ENCODE measurements at regions not wholly inside any gene's neighbourhood (a gene's known extent, or its start where the extent isn't known, plus 50 kb on each side); places are given as distances from the start of the nearest gene placed in this dataset.

DNA sequence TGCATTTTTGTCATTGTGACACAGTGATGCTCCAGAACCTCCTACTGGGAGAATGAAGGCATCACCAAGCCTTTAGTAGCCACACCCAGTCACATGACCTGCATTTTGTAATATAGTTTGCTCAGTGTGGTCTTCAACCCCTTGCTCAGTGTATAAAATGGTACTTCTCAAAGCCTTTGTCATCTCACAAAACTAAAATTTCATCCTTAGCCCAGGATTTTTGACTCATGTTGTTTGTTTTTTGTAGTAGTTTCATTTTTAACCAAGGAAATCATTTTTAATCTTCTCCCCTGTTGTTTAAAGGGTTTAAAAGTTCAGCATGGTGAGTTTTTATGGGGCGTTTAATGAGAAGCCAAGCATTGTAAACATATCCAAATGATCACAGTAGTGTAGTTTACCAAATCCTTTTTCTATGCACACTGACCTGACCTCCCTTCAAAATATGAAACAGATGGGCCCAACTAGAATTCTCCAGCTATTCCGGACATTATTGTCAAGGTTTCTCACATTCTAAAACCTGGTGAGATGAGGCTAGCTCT, 123.5 kb upstream of the IL12A start:
- no peaks in the 10 kb centered on the region for H3K36me3 ChIP-seq (ENCODE audit: insufficient read depth, low read length)
- POLR2A ChIA-PET (ENCODE audit: partially characterized antibody): no interaction called here
- no peak overlapping the region for H3K27ac ChIP-seq (ENCODE audit: low read depth, low read length)
- Mint-ChIP-seq H3K27me3 (peaks cover 6 to 10% of the 10 kb centered on the region in 2 donors), H3K4me1 (peaks cover 0 to 2% (median 0%) of the 10 kb centered on the region in 4 donors), H3K9me3 (no peaks in the 10 kb centered on the region), H3K36me3 (no peaks in the 10 kb centered on the region), H3K4me3 (no peak overlapping the region), H3K27ac (no peak overlapping the region)
- H3K4me3 ChIP-seq (ENCODE audit: low read length in 2 of 2): no peak overlapping the region
- no peaks in the 10 kb centered on the region for H3K27me3 ChIP-seq (ENCODE audit: insufficient read depth, low read length)
- CTCF ChIA-PET (ENCODE audit: partially characterized antibody): no interaction called here
- intact Hi-C loops (cut with micrococcal nuclease): no loop called here
- no peak for DNase-seq
- no peaks in the 10 kb centered on the region for H3K4me1 ChIP-seq (ENCODE audit: insufficient read depth, low read length)
- H3K9me3 ChIP-seq (ENCODE audit: control insufficient read depth in 1 of 2, low read length in 2 of 2): no peaks in the 10 kb centered on the region

DNA sequence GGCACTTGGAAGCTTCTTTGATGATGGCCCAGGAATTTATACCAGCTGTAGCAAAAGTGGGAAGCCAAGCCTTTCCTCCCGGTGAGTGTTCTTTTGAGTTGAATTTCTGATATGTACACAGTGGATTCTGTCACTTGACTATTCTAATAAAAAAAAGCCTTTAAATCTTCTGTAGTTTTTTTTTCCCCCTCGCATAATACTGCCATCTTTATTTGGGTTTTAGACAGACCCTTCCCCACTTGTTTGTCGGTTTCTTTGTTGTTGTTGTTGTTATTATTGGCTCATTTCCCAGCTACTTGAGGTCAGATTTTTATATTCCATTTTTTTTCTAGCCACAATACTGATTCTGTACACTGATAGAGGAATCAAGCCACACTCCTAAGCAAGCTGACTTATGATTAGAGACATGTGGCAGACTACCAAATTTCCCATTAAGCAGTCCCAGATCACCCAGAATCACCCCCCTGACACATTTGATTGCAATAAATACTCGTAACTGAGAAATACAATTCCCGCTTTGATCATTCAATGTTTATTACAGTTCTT, 122.4 kb upstream of the IL12A start:
- Mint-ChIP-seq H3K9me3 (no peaks in the 10 kb centered on the region), H3K27me3 (peaks cover 3 to 7% of the 10 kb centered on the region in 2 donors), H3K4me3 (no peak overlapping the region), H3K27ac (no peak overlapping the region), H3K4me1 (peaks cover 0 to under 1% (median 0%) of the 10 kb centered on the region in 4 donors), H3K36me3 (no peaks in the 10 kb centered on the region)
- H3K4me3 ChIP-seq (ENCODE audit: low read length in 2 of 2): no peak overlapping the region
- no peaks in the 10 kb centered on the region for H3K36me3 ChIP-seq (ENCODE audit: insufficient read depth, low read length)
- POLR2A ChIA-PET (ENCODE audit: partially characterized antibody): no interaction called here
- H3K9me3 ChIP-seq (ENCODE audit: control insufficient read depth in 1 of 2, low read length in 2 of 2): no peaks in the 10 kb centered on the region
- no peaks in the 10 kb centered on the region for H3K27me3 ChIP-seq (ENCODE audit: insufficient read depth, low read length)
- CTCF ChIA-PET (ENCODE audit: partially characterized antibody): no interaction called here
- no peak for DNase-seq
- intact Hi-C loops (cut with micrococcal nuclease): no loop called here
- no peak overlapping the region for H3K27ac ChIP-seq (ENCODE audit: low read depth, low read length)
- H3K4me1 ChIP-seq (ENCODE audit: insufficient read depth, low read length): no peaks in the 10 kb centered on the region

DNA sequence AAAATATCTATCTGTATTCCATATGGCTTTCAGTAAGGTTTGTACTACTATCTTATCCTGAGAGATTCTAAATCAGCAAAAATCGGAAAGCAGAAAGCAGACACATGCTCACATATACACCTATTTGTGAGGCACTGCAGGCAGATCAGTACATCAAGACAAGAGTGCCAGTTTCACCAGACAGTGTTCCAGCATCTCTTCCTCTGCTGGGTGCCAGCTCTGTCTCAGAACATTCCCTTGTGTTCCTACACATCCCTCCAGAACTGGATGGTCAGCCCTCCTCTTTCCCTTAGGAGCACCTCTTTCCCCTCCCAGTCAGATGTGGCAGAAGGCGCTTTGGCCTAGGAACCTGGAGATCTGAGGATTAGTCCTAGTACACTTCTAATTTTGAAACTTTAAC, 121.3 kb upstream of the IL12A start:
- Mint-ChIP-seq H3K27me3 (peaks cover 0 to 10% of the 10 kb centered on the region in 2 donors), H3K9me3 (no peaks in the 10 kb centered on the region), H3K27ac (no peak overlapping the region), H3K4me3 (no peak overlapping the region), H3K4me1 (no peaks in the 10 kb centered on the region), H3K36me3 (no peaks in the 10 kb centered on the region)
- no peak overlapping the region for H3K4me3 ChIP-seq (ENCODE audit: low read length in 2 of 2)
- CTCF ChIA-PET (ENCODE audit: partially characterized antibody): no interaction called here
- no peaks in the 10 kb centered on the region for H3K4me1 ChIP-seq (ENCODE audit: insufficient read depth, low read length)
- H3K27ac ChIP-seq (ENCODE audit: low read depth, low read length): no peak overlapping the region
- H3K27me3 ChIP-seq (ENCODE audit: insufficient read depth, low read length): no peaks in the 10 kb centered on the region
- no peaks in the 10 kb centered on the region for H3K9me3 ChIP-seq (ENCODE audit: control insufficient read depth in 1 of 2, low read length in 2 of 2)
- intact Hi-C loops (cut with micrococcal nuclease): no loop called here
- no peaks in the 10 kb centered on the region for H3K36me3 ChIP-seq (ENCODE audit: insufficient read depth, low read length)
- DNase-seq: no peak
- POLR2A ChIA-PET (ENCODE audit: partially characterized antibody): no interaction called here

DNA sequence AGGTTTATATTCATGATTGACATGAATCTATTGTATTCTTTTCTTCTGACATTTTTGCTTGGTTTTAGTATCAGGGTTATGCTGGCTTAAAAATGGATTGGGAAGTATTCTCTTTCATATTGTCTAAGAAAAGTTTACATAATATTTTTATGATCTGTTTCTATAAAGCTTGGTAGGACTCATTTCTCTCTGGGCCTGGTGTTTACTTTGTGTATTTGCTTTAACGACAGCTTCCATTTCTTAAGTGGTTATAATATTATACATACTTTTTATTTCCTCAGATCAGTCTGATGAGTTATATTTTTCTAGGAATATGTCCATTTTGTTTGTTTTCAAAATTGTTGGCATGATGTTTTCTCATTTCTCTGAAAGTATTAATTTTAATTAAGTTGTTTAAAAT, 117.9 kb upstream of the IL12A start:
- no peaks in the 10 kb centered on the region for H3K4me1 Mint-ChIP-seq
- H3K9me3 Mint-ChIP-seq: peaks cover 0 to 3% (median 0%) of the 10 kb centered on the region in 8 donors
- no peak overlapping the region for H3K27ac ChIP-seq (ENCODE audit: low read depth, low read length)
- no peaks in the 10 kb centered on the region for H3K9me3 ChIP-seq (ENCODE audit: control insufficient read depth in 1 of 2, low read length in 2 of 2)
- no peaks in the 10 kb centered on the region for H3K36me3 ChIP-seq (ENCODE audit: insufficient read depth, low read length)
- ChIA-PET CTCF (ENCODE audit: partially characterized antibody) (no interaction called here), POLR2A (ENCODE audit: partially characterized antibody) (no interaction called here)
- DNase-seq: no peak
- H3K4me1 ChIP-seq (ENCODE audit: insufficient read depth, low read length): no peaks in the 10 kb centered on the region
- H3K36me3 Mint-ChIP-seq: no peaks in the 10 kb centered on the region
- peaks cover 3 to 8% of the 10 kb centered on the region in 2 donors for H3K27me3 Mint-ChIP-seq
- H3K4me3 ChIP-seq (ENCODE audit: low read length in 2 of 2): no peak overlapping the region
- H3K27ac Mint-ChIP-seq: no peak overlapping the region
- no peak overlapping the region for H3K4me3 Mint-ChIP-seq
- H3K27me3 ChIP-seq (ENCODE audit: insufficient read depth, low read length): no peaks in the 10 kb centered on the region
- intact Hi-C loops (cut with micrococcal nuclease): no loop called here

DNA sequence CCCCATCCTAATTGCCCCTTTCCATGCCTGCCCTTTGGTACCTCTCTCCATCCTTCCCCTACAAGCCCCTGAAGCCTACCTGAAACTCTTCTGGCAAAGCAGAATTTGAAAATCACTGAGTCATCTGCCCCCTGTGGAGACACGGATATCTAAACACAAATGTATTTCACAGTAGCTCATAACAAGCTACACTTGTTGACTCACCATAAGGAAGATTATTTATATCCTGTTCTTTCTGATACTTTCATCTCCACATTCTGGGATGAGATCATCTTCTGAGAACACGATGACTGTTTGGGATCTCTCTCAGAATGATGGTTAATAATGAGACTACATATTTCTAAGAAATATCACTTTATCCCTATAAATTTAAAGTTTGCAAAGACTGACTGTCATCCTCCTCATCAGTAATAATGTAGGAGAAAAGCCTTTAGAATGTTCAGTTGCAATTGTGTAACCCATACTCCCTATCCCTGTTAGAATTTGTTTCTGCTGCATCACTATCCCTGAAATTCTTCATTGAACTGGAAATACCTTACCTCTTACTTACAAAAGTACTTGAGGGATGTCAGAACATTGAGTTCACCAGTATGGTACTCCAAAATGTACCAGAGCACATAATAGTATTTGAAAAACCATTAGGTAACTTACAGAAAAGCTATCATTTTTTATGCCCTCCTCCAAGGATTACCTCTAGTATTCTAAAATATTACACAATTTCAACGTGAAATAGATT, 116.1 kb upstream of the IL12A start:
- H3K27ac Mint-ChIP-seq: no peak overlapping the region

DNA sequence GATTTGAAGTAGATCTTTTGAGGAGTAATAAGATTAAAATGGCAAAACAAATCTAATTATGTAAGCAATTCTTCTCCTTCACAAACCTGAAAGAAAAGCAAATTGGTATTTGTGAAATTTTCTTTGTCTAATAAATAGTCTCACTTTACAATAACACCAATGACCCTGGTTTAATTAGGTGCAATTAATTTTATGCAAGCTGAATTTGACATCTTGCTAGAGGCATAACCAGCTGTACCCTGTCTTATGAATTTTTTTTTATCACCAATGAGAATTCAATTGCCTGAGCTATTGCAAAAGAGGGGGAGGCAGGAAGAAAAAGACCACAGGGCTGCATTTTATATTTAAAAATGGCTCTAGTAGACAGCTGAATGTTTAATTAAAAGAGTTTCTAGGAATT, 113.5 kb upstream of the IL12A start:
- intact Hi-C loops (cut with micrococcal nuclease): no loop called here
- H3K27ac ChIP-seq (ENCODE audit: low read depth, low read length): no peak overlapping the region
- no peaks in the 10 kb centered on the region for H3K36me3 ChIP-seq (ENCODE audit: insufficient read depth, low read length)
- Mint-ChIP-seq H3K27me3 (peaks cover 4 to 8% of the 10 kb centered on the region in 2 donors), H3K9me3 (peaks cover 0 to 3% (median 0%) of the 10 kb centered on the region in 8 donors), H3K27ac (no peak overlapping the region), H3K4me3 (no peak overlapping the region), H3K36me3 (no peaks in the 10 kb centered on the region), H3K4me1 (no peaks in the 10 kb centered on the region)
- POLR2A ChIA-PET (ENCODE audit: partially characterized antibody): no interaction called here
- H3K27me3 ChIP-seq (ENCODE audit: insufficient read depth, low read length): no peaks in the 10 kb centered on the region
- no peak for DNase-seq
- no peaks in the 10 kb centered on the region for H3K9me3 ChIP-seq (ENCODE audit: control insufficient read depth in 1 of 2, low read length in 2 of 2)
- no peak overlapping the region for H3K4me3 ChIP-seq (ENCODE audit: low read length in 2 of 2)
- CTCF ChIA-PET (ENCODE audit: partially characterized antibody): interaction anchor here (1.3 kb wide), 1 partner anchor 9 kb away, joined by 3 read pairs; no protein-coding TSS in a partner anchor
- no peaks in the 10 kb centered on the region for H3K4me1 ChIP-seq (ENCODE audit: insufficient read depth, low read length)

More for the DNA sequence above, 116.1 kb upstream of the IL12A start:
- Mint-ChIP-seq H3K4me1 (no peaks in the 10 kb centered on the region), H3K4me3 (no peak overlapping the region), H3K27me3 (peaks cover 4 to 8% of the 10 kb centered on the region in 2 donors), H3K9me3 (peaks cover 0 to 3% (median 0%) of the 10 kb centered on the region in 8 donors), H3K36me3 (no peaks in the 10 kb centered on the region)
- Histone ChIP-seq H3K27ac (ENCODE audit: low read depth, low read length) (no peak overlapping the region), H3K4me1 (ENCODE audit: insufficient read depth, low read length) (no peaks in the 10 kb centered on the region), H3K27me3 (ENCODE audit: insufficient read depth, low read length) (no peaks in the 10 kb centered on the region), H3K36me3 (ENCODE audit: insufficient read depth, low read length) (no peaks in the 10 kb centered on the region), H3K9me3 (ENCODE audit: control insufficient read depth in 1 of 2, low read length in 2 of 2) (no peaks in the 10 kb centered on the region), H3K4me3 (ENCODE audit: low read length in 2 of 2) (no peak overlapping the region)
- ChIA-PET POLR2A (ENCODE audit: partially characterized antibody) (no interaction called here), CTCF (ENCODE audit: partially characterized antibody) (interaction anchor here (1.5 kb wide), 1 partner anchor 12 kb away, joined by 4 read pairs; no protein-coding TSS in a partner anchor)
- DNase-seq: no peak
- intact Hi-C loops (cut with micrococcal nuclease): no loop called here

DNA sequence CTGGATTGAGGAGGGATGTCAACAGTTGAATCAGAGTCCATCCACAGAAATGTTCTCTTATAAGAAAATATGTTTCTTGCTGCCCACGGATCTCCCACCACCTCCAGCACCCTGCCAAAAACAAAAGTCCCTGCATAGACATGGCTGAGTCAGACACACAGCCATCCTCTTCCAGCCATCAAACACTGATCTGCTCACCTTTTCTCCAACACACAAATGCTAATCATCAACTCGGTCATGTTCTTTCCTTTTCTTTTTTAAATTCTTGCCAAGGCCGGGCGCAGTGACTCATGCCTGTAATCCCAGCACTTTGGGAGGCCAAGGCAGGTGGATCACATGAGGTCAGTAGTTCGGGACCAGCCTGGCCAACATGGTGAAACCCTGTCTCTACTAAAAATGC, 110.7 kb upstream of the IL12A start:
- Mint-ChIP-seq H3K9me3 (peaks cover 0 to 3% (median 0%) of the 10 kb centered on the region in 8 donors), H3K27me3 (peaks cover 4% of the 10 kb centered on the region in 2 donors), H3K36me3 (no peaks in the 10 kb centered on the region), H3K4me1 (no peaks in the 10 kb centered on the region), H3K4me3 (no peak overlapping the region), H3K27ac (no peak overlapping the region)
- no peaks in the 10 kb centered on the region for H3K27me3 ChIP-seq (ENCODE audit: insufficient read depth, low read length)
- no peaks in the 10 kb centered on the region for H3K36me3 ChIP-seq (ENCODE audit: insufficient read depth, low read length)
- intact Hi-C loops (cut with micrococcal nuclease): no loop called here
- no peaks in the 10 kb centered on the region for H3K9me3 ChIP-seq (ENCODE audit: control insufficient read depth in 1 of 2, low read length in 2 of 2)
- DNase-seq: no peak
- CTCF ChIA-PET (ENCODE audit: partially characterized antibody): no interaction called here
- H3K4me3 ChIP-seq (ENCODE audit: low read length in 2 of 2): no peak overlapping the region
- no peaks in the 10 kb centered on the region for H3K4me1 ChIP-seq (ENCODE audit: insufficient read depth, low read length)
- no peak overlapping the region for H3K27ac ChIP-seq (ENCODE audit: low read depth, low read length)
- POLR2A ChIA-PET (ENCODE audit: partially characterized antibody): no interaction called here

Measured in CD4-positive, alpha-beta memory T cell (primary cell).